Panc1 (cell line): ENCODE measurements at regions not wholly inside any gene's neighbourhood (a gene's known extent, or its start where the extent isn't known, plus 50 kb on each side); places are given as distances from the start of the nearest gene placed in this dataset.

ENCODE experiments used
- ATAC-seq: fragments of 200-7000 bp; cut with Tn5 transposase; 2 replicates; pipeline ENCODE4 v1.9.1; 2020; ENCODE audit warnings: mild to moderate bottlenecking, moderate library complexity
- BruUV-seq: library from RNA; stranded (reverse); fragments of 400-500 nt; replicated peaks from 2 replicates; lab custom pipeline; 2021; lab: Mats Ljungman, UMichigan
- CTCF ChIA-PET: fragments of 300-600 bp; sonication (Branson Sonifier 250); formaldehyde crosslinking; loops from one replicate; lab custom pipeline; 2022; ENCODE audit warnings: antibody characterized with exemption; lab: Charles Lee
- POLR2A ChIA-PET: fragments of 300-600 bp; sonication (Branson Sonifier 250); formaldehyde crosslinking; loops from one replicate; lab custom pipeline; 2022; ENCODE audit warnings: antibody characterized with exemption; lab: Charles Lee
- DNase-seq: peaks from one replicate; pipeline ENCODE4 v3.0.0-alpha.2; 2010; ENCODE audit warnings: low read depth, low spot score
- H3K27ac ChIP-seq: 2 replicates; pipeline ENCODE4 v1.5.1; 2011; ENCODE audit warnings: mild to moderate bottlenecking, low read length, inconsistent platforms
- H3K27me3 ChIP-seq: fragments of 200-500 bp; sonication (Bioruptor generic); 2 replicates; pipeline ENCODE4 v1.6.0; 2014; ENCODE audit warnings: low read length, inconsistent platforms; ENCODE audit not compliant: control insufficient read depth, insufficient read depth
- H3K36me3 ChIP-seq: fragments of 200-500 bp; sonication (Bioruptor generic); 2 replicates; pipeline ENCODE4 v1.5.1; 2014; ENCODE audit warnings: inconsistent platforms, mild to moderate bottlenecking, low read length, moderate library complexity; ENCODE audit not compliant: control insufficient read depth, insufficient read depth
- H3K4me1 ChIP-seq: 2 replicates; pipeline ENCODE4 v1.5.1; 2011; ENCODE audit warnings: inconsistent platforms, mild to moderate bottlenecking, low read length, moderate library complexity; ENCODE audit not compliant: control insufficient read depth, insufficient read depth
- H3K4me3 ChIP-seq, 2 experiments: 2 replicates each; pipeline ENCODE4 v1.5.1; 2011 to 2012; ENCODE audit warnings: low read depth in 2 of 2, low read length in 2 of 2, mild to moderate bottlenecking in 2 of 2, inconsistent platforms in 1 of 2, moderate library complexity in 1 of 2
- H3K9me3 ChIP-seq: fragments of 200-500 bp; sonication (Bioruptor generic); 2 replicates; pipeline ENCODE4 v1.5.1; 2014; ENCODE audit warnings: low read depth, mild to moderate bottlenecking, inconsistent platforms, low read length, moderate library complexity; ENCODE audit not compliant: control insufficient read depth, insufficient read depth
- CTCF ChIP-seq: fragments of 450-650 bp; IDR thresholded peaks from 2 replicates; pipeline ENCODE4 v1.5.1; 2017; ENCODE audit warnings: mild to moderate bottlenecking
- POLR2AphosphoS5 ChIP-seq: IDR thresholded peaks from 2 replicates; pipeline ENCODE4 v1.6.1; 2012; ENCODE audit warnings: mild to moderate bottlenecking, low read depth, low read length, moderate library complexity
- REST ChIP-seq, 2 experiments: IDR thresholded peaks; 2 replicates each; pipeline ENCODE4 v1.6.1; 2011 to 2012; ENCODE audit warnings: low read depth in 2 of 2, control low read depth in 1 of 2, low read length in 1 of 2, mild to moderate bottlenecking in 1 of 2, moderate library complexity in 1 of 2; ENCODE audit not compliant: insufficient read depth in 1 of 2
- SIN3A ChIP-seq: IDR thresholded peaks from 2 replicates; pipeline ENCODE4 v1.6.1; 2012; ENCODE audit warnings: low read depth, mild to moderate bottlenecking, low read length, moderate library complexity, borderline replicate concordance; ENCODE audit not compliant: insufficient read depth
- TCF7L2 ChIP-seq: IDR thresholded peaks from 2 replicates; pipeline ENCODE4 v1.6.1; 2011; ENCODE audit warnings: mild to moderate bottlenecking, low read depth, low read length, inconsistent platforms
- in situ Hi-C: cut with HindIII; loops from 2 replicates; pipeline ENCODE4 v1.10.0; 2016; ENCODE audit warnings: low sequenced_read_pairs, low pct_unique_long_range_greater_than_20kb
- intact Hi-C: fragments of 100-400 bp; cut with micrococcal nuclease; formaldehyde crosslinking; loops from one replicate; pipeline ENCODE4 v1.10.0; 2022; ENCODE audit not compliant: unreplicated experiment

GRCh38 chr21:17196623-17197022 is 316.2 kb upstream of the CXADR start:
- POLR2A ChIA-PET = no interaction called here
- CTCF ChIA-PET = no interaction called here
- no TSS peak for BruUV-seq
- H3K27me3 ChIP-seq = no peaks in the 10 kb centered on the region
- H3K9me3 ChIP-seq = no peaks in the 10 kb centered on the region
- no peak overlapping the region for H3K4me3 ChIP-seq
- in situ Hi-C loops = no loop called here
- no peak overlapping the region for H3K27ac ChIP-seq
- no peak for DNase-seq
- H3K4me1 ChIP-seq = no peaks in the 10 kb centered on the region
- TF ChIP-seq POLR2AphosphoS5 (no peak), CTCF (no peak), TCF7L2 (no peak), SIN3A (no peak), REST (IDR thresholded peaks at IDR 0.05; ENCODE audit: insufficient read depth in 1 of 2, low read depth in 2 of 2, low read length in 1 of 2) (no peak)
- no peak for ATAC-seq
- intact Hi-C loops = no loop called here
- H3K36me3 ChIP-seq = no peaks in the 10 kb centered on the region

GRCh38 chr21:17197996-17198395 is 314.8 kb upstream of the CXADR start:
- intact Hi-C loops = no loop called here
- DNase-seq = no peak
- H3K9me3 ChIP-seq = no peaks in the 10 kb centered on the region
- H3K27me3 ChIP-seq = no peaks in the 10 kb centered on the region
- no peak overlapping the region for H3K27ac ChIP-seq
- H3K4me3 ChIP-seq = no peak overlapping the region
- no TSS peak for BruUV-seq
- no peaks in the 10 kb centered on the region for H3K36me3 ChIP-seq
- ChIA-PET POLR2A (interaction anchor here (0.6 kb wide), 1 partner anchor 11 kb away, joined by 3 read pairs; no protein-coding TSS in a partner anchor), CTCF (no interaction called here)
- TF ChIP-seq REST (IDR thresholded peaks at IDR 0.05; ENCODE audit: insufficient read depth in 1 of 2, low read depth in 2 of 2, low read length in 1 of 2) (no peak), TCF7L2 (no peak), POLR2AphosphoS5 (no peak), SIN3A (no peak), CTCF (no peak)
- in situ Hi-C loops = no loop called here
- H3K4me1 ChIP-seq = no peaks in the 10 kb centered on the region
- no peak for ATAC-seq
